DND-41 (cell line): ENCODE measurements at regions not wholly inside any gene's neighbourhood (a gene's known extent, or its start where the extent isn't known, plus 50 kb on each side); places are given as distances from the start of the nearest gene placed in this dataset.

Experiments used
- ATAC-seq: fragments of 200-7000 bp; cut with Tn5 transposase; 3 replicates; pipeline ENCODE4 v1.9.1; 2021; ENCODE audit warnings: low read depth; ENCODE audit not compliant: insufficient read depth
- DNase-seq: peaks from one replicate; pipeline ENCODE4 v3.0.0-alpha.2; 2020
- H2AFZ ChIP-seq: 2 replicates; pipeline ENCODE4 v1.6.0; 2012; ENCODE audit warnings: low read depth, low read length
- H3K27ac ChIP-seq: 2 replicates; pipeline ENCODE4 v1.5.1; 2012; ENCODE audit warnings: low read length, inconsistent platforms
- H3K27me3 ChIP-seq: fragments of 200-600 bp; sonication (generic); 2 replicates; pipeline ENCODE4 v1.6.0; 2012; ENCODE audit warnings: low read length, mild to moderate bottlenecking, inconsistent platforms; ENCODE audit not compliant: insufficient read depth, poor library complexity
- H3K36me3 ChIP-seq: 2 replicates; pipeline ENCODE4 v1.5.1; 2012; ENCODE audit warnings: low read length, inconsistent platforms; ENCODE audit not compliant: insufficient read depth
- H3K4me1 ChIP-seq: 2 replicates; pipeline ENCODE4 v1.5.1; 2012; ENCODE audit warnings: mild to moderate bottlenecking, low read length; ENCODE audit not compliant: insufficient read depth
- H3K4me2 ChIP-seq: 2 replicates; pipeline ENCODE4 v1.6.0; 2012; ENCODE audit warnings: mild to moderate bottlenecking, moderate library complexity, low read length, inconsistent platforms; ENCODE audit not compliant: insufficient read depth
- H3K4me3 ChIP-seq, 2 experiments: fragments of 200-600 bp in 1 of 2; shearing (Covaris generic) in 1 of 2; 2 replicates each; pipeline ENCODE4 v1.5.1; 2012 to 2016; ENCODE audit warnings: inconsistent platforms in 2 of 2, low read length in 2 of 2, mild to moderate bottlenecking in 2 of 2, low read depth in 1 of 2, moderate library complexity in 1 of 2
- H3K79me2 ChIP-seq: 2 replicates; pipeline ENCODE4 v1.6.0; 2012; ENCODE audit warnings: low read length, inconsistent platforms; ENCODE audit not compliant: insufficient read depth
- H3K9ac ChIP-seq: 2 replicates; pipeline ENCODE4 v1.6.0; 2012; ENCODE audit warnings: low read depth, mild to moderate bottlenecking, inconsistent platforms, low read length, moderate library complexity
- H3K9me3 ChIP-seq: 2 replicates; pipeline ENCODE4 v1.5.1; 2012; ENCODE audit warnings: low read length, moderate library complexity, mild to moderate bottlenecking, inconsistent platforms; ENCODE audit not compliant: insufficient read depth, severe bottlenecking
- H4K20me1 ChIP-seq: 2 replicates; pipeline ENCODE4 v1.6.0; 2012; ENCODE audit warnings: low read length; ENCODE audit not compliant: insufficient read depth
- EZH2 ChIP-seq: IDR thresholded peaks from 3 replicates; pipeline ENCODE4 v1.6.1; 2012; ENCODE audit warnings: borderline replicate concordance, low read depth, mild to moderate bottlenecking, moderate library complexity, low read length, inconsistent platforms; ENCODE audit not compliant: severe bottlenecking
- TF ChIP-seq, protein P1 (sequence below): IDR thresholded peaks from 2 replicates; pipeline ENCODE4 v1.5.1; 2012; ENCODE audit warnings: borderline replicate concordance, low read length, moderate library complexity, mild to moderate bottlenecking; ENCODE audit not compliant: poor library complexity, severe bottlenecking; ENCODE audit errors: extremely low read depth

DNA sequence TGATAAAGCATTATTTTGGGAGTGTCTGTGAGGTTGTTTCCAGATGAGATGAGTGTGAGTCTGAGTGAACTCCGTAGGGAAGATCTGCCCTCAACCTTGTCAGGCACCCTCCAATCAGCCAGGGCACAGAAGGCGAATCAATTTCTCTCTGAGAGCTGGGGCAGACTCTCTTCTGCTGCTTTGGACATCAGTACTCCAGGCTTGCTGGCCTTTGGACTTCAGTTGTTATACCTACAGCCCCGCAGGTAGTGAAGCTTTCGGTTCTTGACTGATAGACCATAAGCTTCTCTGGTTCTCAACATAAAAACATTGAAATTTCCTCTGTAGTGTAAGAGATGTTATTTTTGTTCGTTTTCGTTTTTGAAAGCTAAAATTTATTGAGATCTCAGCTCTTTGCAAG, 71.4 kb downstream of the MAFB start:
- no peak overlapping the region for H3K27ac ChIP-seq
- H3K9me3 ChIP-seq: no peaks in the 10 kb centered on the region
- no peaks in the 10 kb centered on the region for H4K20me1 ChIP-seq
- DNase-seq: no peak
- no peaks in the 10 kb centered on the region for H3K4me1 ChIP-seq
- H3K36me3 ChIP-seq: no peaks in the 10 kb centered on the region
- no peaks in the 10 kb centered on the region for H3K79me2 ChIP-seq
- TF ChIP-seq EZH2: no peak
- TF ChIP-seq, protein P1, sequence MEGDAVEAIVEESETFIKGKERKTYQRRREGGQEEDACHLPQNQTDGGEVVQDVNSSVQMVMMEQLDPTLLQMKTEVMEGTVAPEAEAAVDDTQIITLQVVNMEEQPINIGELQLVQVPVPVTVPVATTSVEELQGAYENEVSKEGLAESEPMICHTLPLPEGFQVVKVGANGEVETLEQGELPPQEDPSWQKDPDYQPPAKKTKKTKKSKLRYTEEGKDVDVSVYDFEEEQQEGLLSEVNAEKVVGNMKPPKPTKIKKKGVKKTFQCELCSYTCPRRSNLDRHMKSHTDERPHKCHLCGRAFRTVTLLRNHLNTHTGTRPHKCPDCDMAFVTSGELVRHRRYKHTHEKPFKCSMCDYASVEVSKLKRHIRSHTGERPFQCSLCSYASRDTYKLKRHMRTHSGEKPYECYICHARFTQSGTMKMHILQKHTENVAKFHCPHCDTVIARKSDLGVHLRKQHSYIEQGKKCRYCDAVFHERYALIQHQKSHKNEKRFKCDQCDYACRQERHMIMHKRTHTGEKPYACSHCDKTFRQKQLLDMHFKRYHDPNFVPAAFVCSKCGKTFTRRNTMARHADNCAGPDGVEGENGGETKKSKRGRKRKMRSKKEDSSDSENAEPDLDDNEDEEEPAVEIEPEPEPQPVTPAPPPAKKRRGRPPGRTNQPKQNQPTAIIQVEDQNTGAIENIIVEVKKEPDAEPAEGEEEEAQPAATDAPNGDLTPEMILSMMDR: no peak
- ATAC-seq: no peak
- H3K4me2 ChIP-seq: no peak overlapping the region
- no peak overlapping the region for H3K4me3 ChIP-seq
- H3K27me3 ChIP-seq: peaks cover 10% of the 10 kb centered on the region
- H2AFZ ChIP-seq: no peak overlapping the region
- H3K9ac ChIP-seq: no peak overlapping the region

DNA sequence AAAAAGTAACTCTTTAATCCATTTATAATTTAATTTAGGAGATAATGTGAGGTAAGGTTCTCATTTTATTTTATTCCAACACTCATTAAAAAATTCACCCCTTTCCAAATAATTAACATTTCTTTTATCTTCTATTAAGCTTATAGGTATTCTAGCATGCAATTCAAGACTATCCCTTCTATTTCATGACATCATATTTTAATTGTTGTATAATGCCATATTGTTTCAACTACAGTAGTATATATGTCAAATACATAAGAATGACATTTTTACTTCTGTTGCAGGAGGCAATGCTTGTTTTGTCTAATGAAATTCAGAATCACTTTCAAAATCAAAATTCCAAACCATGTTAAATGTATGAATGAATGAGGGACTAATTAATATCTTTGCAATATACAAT, 76.2 kb downstream of the MAFB start:
- H3K4me1 ChIP-seq: no peaks in the 10 kb centered on the region
- no peaks in the 10 kb centered on the region for H3K36me3 ChIP-seq
- H2AFZ ChIP-seq: no peak overlapping the region
- no peak for DNase-seq
- no peak overlapping the region for H3K4me3 ChIP-seq
- H3K9me3 ChIP-seq: no peaks in the 10 kb centered on the region
- ATAC-seq: no peak
- H3K79me2 ChIP-seq: no peaks in the 10 kb centered on the region
- no peak for TF ChIP-seq EZH2
- TF ChIP-seq, protein P1: no peak
- H3K4me2 ChIP-seq: no peak overlapping the region
- no peak overlapping the region for H3K9ac ChIP-seq
- no peaks in the 10 kb centered on the region for H4K20me1 ChIP-seq
- no peak overlapping the region for H3K27ac ChIP-seq
- H3K27me3 ChIP-seq: peaks cover 12% of the 10 kb centered on the region

DNA sequence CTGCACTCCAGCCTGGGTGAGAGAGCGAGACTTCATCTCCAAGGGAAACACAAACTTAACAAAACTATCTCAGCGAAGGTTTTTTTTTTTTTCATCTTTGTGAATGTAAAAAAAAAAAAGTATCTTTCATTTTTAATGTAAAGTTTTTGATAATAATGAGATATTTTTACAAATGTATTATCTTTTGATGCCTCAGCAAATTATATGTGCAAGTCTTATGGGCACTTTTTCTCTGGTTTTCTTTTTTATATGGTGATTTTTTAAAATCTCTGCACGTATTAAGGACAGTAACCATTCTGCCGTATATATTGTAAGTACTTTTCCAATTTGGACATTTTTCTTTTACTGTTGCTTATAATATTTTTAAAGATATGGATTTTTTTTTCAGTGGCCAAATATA, 76.8 kb downstream of the MAFB start:
- Histone ChIP-seq H3K36me3 (no peaks in the 10 kb centered on the region), H3K27me3 (peaks cover 15% of the 10 kb centered on the region), H3K4me2 (no peak overlapping the region), H3K79me2 (no peaks in the 10 kb centered on the region), H4K20me1 (no peaks in the 10 kb centered on the region), H3K9me3 (no peaks in the 10 kb centered on the region), H3K9ac (no peak overlapping the region), H3K4me3 (no peak overlapping the region), H3K27ac (no peak overlapping the region), H3K4me1 (no peaks in the 10 kb centered on the region), H2AFZ (no peak overlapping the region)
- DNase-seq (no peak), ATAC-seq (no peak)
- TF ChIP-seq, protein P1: no peak
- no peak for TF ChIP-seq EZH2

DNA sequence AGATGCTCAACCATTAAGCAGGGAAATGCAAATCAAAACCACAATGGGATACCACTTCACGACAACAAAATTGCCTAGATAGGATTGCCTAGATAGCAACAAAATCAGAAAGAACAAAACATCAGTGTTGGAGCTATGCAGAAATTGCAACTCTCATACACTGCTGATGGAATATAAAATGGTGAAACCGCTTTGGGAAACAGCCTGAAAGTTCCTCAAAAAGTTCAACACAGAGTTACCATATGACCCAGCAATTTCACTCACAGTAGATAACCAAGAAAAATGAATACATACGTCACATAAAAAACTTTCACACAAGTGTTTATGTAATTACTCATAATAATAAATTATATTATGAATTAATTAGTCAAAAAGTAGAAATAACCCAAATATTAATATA, 78.3 kb downstream of the MAFB start:
- no peak overlapping the region for H3K4me3 ChIP-seq
- no peaks in the 10 kb centered on the region for H3K9me3 ChIP-seq
- peaks cover 13% of the 10 kb centered on the region for H3K27me3 ChIP-seq
- no peak overlapping the region for H3K27ac ChIP-seq
- TF ChIP-seq, protein P1: no peak
- TF ChIP-seq EZH2: no peak
- no peaks in the 10 kb centered on the region for H3K79me2 ChIP-seq
- DNase-seq (no peak), ATAC-seq (no peak)
- H3K9ac ChIP-seq: no peak overlapping the region
- no peak overlapping the region for H2AFZ ChIP-seq
- H3K36me3 ChIP-seq: no peaks in the 10 kb centered on the region
- H3K4me2 ChIP-seq: no peak overlapping the region
- no peaks in the 10 kb centered on the region for H4K20me1 ChIP-seq
- no peaks in the 10 kb centered on the region for H3K4me1 ChIP-seq
